HepG2 (cell line): ENCODE measurements at regions not wholly inside any gene's neighbourhood (a gene's known extent, or its start where the extent isn't known, plus 50 kb on each side); places are given as distances from the start of the nearest gene placed in this dataset.

ENCODE experiments used
- GTF3A ChIP-seq: sonication (generic); formaldehyde crosslinking; conservative IDR thresholded peaks from 2 replicates; pipeline ENCODE4 v1.4.0; 2020; ENCODE audit warnings: mild to moderate bottlenecking, missing genetic modification reagents
- HBP1 ChIP-seq: IDR thresholded peaks from 2 replicates; pipeline ENCODE4 v1.6.1; 2016; ENCODE audit warnings: low read depth, control low read depth
- KDM4B ChIP-seq: sonication (generic); formaldehyde crosslinking; IDR thresholded peaks from 2 replicates; pipeline ENCODE4 v1.4.0; 2020; ENCODE audit warnings: missing genetic modification reagents
- KLF9 ChIP-seq: IDR thresholded peaks from 2 replicates; pipeline ENCODE4 v1.6.1; 2016; ENCODE audit warnings: low read depth
- MBNL3 ChIP-seq: fragments of 250-450 bp; sonication (Bioruptor Pico); conservative IDR thresholded peaks from 2 replicates; pipeline ENCODE4 v1.8.0; 2022; ENCODE audit warnings: mild to moderate bottlenecking, inconsistent platforms
- NCOA1 ChIP-seq: sonication (generic); formaldehyde crosslinking; IDR thresholded peaks from 2 replicates; pipeline ENCODE4 v1.9.0; 2021; ENCODE audit warnings: missing genetic modification reagents
- NFYC ChIP-seq: IDR thresholded peaks from 2 replicates; pipeline ENCODE4 v1.6.1; 2016; ENCODE audit warnings: missing genetic modification reagents, missing compliant biosample characterization
- PAF1 ChIP-seq: IDR thresholded peaks from 2 replicates; pipeline ENCODE4 v1.6.1; 2016; ENCODE audit warnings: missing genetic modification reagents, missing compliant biosample characterization
- RXRB ChIP-seq: IDR thresholded peaks from 2 replicates; pipeline ENCODE4 v1.6.1; 2016; ENCODE audit warnings: borderline replicate concordance, missing genetic modification reagents, missing compliant biosample characterization
- SNAPC2 ChIP-seq: sonication (generic); formaldehyde crosslinking; IDR thresholded peaks from 2 replicates; pipeline ENCODE4 v1.8.1; 2022; ENCODE audit warnings: mild to moderate bottlenecking, missing genetic modification reagents
- ZKSCAN1 ChIP-seq: fragments of 150-350 bp; IDR thresholded peaks from 2 replicates; pipeline ENCODE4 v1.6.1; 2014; ENCODE audit warnings: low read length
- ZNF329 ChIP-seq: sonication (generic); formaldehyde crosslinking; IDR thresholded peaks from 2 replicates; pipeline ENCODE4 v1.9.0; 2021; ENCODE audit warnings: low read depth, mild to moderate bottlenecking, missing genetic modification reagents
- ZSCAN21 ChIP-seq: sonication (generic); formaldehyde crosslinking; IDR thresholded peaks from 2 replicates; pipeline ENCODE4 v1.8.0; 2022; ENCODE audit warnings: mild to moderate bottlenecking, missing genetic modification reagents, moderate library complexity, borderline replicate concordance
- TF ChIP-seq, protein P1 (sequence below): sonication (generic); formaldehyde crosslinking; IDR thresholded peaks from 2 replicates; pipeline ENCODE4 v1.5.0; 2020; ENCODE audit warnings: mild to moderate bottlenecking, missing genetic modification reagents, borderline replicate concordance
- TF ChIP-seq, protein P2 (sequence below): sonication (generic); formaldehyde crosslinking; conservative IDR thresholded peaks from 2 replicates; pipeline ENCODE4 v1.8.0; 2022; ENCODE audit warnings: low read depth, missing genetic modification reagents

GRCh38 chr14:89040460-89041256 lies 216.2 kb downstream of the TTC8 start (continued):
- TF ChIP-seq, protein P1, sequence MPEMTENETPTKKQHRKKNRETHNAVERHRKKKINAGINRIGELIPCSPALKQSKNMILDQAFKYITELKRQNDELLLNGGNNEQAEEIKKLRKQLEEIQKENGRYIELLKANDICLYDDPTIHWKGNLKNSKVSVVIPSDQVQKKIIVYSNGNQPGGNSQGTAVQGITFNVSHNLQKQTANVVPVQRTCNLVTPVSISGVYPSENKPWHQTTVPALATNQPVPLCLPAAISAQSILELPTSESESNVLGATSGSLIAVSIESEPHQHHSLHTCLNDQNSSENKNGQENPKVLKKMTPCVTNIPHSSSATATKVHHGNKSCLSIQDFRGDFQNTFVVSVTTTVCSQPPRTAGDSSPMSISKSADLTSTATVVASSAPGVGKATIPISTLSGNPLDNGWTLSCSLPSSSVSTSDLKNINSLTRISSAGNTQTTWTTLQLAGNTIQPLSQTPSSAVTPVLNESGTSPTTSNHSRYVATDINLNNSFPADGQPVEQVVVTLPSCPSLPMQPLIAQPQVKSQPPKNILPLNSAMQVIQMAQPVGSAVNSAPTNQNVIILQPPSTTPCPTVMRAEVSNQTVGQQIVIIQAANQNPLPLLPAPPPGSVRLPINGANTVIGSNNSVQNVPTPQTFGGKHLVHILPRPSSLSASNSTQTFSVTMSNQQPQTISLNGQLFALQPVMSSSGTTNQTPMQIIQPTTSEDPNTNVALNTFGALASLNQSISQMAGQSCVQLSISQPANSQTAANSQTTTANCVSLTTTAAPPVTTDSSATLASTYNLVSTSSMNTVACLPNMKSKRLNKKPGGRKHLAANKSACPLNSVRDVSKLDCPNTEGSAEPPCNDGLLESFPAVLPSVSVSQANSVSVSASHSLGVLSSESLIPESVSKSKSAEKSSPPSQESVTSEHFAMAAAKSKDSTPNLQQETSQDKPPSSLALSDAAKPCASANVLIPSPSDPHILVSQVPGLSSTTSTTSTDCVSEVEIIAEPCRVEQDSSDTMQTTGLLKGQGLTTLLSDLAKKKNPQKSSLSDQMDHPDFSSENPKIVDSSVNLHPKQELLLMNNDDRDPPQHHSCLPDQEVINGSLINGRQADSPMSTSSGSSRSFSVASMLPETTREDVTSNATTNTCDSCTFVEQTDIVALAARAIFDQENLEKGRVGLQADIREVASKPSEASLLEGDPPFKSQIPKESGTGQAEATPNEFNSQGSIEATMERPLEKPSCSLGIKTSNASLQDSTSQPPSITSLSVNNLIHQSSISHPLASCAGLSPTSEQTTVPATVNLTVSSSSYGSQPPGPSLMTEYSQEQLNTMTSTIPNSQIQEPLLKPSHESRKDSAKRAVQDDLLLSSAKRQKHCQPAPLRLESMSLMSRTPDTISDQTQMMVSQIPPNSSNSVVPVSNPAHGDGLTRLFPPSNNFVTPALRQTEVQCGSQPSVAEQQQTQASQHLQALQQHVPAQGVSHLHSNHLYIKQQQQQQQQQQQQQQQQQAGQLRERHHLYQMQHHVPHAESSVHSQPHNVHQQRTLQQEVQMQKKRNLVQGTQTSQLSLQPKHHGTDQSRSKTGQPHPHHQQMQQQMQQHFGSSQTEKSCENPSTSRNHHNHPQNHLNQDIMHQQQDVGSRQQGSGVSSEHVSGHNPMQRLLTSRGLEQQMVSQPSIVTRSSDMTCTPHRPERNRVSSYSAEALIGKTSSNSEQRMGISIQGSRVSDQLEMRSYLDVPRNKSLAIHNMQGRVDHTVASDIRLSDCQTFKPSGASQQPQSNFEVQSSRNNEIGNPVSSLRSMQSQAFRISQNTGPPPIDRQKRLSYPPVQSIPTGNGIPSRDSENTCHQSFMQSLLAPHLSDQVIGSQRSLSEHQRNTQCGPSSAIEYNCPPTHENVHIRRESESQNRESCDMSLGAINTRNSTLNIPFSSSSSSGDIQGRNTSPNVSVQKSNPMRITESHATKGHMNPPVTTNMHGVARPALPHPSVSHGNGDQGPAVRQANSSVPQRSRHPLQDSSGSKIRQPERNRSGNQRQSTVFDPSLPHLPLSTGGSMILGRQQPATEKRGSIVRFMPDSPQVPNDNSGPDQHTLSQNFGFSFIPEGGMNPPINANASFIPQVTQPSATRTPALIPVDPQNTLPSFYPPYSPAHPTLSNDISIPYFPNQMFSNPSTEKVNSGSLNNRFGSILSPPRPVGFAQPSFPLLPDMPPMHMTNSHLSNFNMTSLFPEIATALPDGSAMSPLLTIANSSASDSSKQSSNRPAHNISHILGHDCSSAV: no peak
- no peak; the same call in 1 of the 2 replicates for TF ChIP-seq GTF3A (CRISPR knock-in tag)
- TF ChIP-seq RXRB: peak; percentile 93
- 0 out of 2 replicates have a peak, but pooled peaks have one; percentile 39 for TF ChIP-seq SNAPC2 (CRISPR knock-in tag)
- no peak for TF ChIP-seq NFYC (CRISPR knock-in tag)
- no peak for TF ChIP-seq HBP1
- no peak for TF ChIP-seq KDM4B (CRISPR knock-in tag)
- peak; percentile 86; the same call in 1 of the 2 replicates for TF ChIP-seq ZSCAN21
- no peak for TF ChIP-seq MBNL3 (CRISPR knock-in tag)
- 0 out of 2 replicates have a peak, but pooled peaks have one; percentile 16 for TF ChIP-seq ZKSCAN1
- no peak for TF ChIP-seq KLF9
- peak; percentile 93 for TF ChIP-seq NCOA1 (CRISPR knock-in tag)
- TF ChIP-seq, protein P2, sequence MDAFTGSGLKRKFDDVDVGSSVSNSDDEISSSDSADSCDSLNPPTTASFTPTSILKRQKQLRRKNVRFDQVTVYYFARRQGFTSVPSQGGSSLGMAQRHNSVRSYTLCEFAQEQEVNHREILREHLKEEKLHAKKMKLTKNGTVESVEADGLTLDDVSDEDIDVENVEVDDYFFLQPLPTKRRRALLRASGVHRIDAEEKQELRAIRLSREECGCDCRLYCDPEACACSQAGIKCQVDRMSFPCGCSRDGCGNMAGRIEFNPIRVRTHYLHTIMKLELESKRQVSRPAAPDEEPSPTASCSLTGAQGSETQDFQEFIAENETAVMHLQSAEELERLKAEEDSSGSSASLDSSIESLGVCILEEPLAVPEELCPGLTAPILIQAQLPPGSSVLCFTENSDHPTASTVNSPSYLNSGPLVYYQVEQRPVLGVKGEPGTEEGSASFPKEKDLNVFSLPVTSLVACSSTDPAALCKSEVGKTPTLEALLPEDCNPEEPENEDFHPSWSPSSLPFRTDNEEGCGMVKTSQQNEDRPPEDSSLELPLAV (CRISPR knock-in tag): no peak
- TF ChIP-seq ZNF329 (CRISPR knock-in tag): no peak
- TF ChIP-seq PAF1: no peak
